Bronchial epithelial cell (primary cell): ENCODE measurements at regions not wholly inside any gene's neighbourhood (a gene's known extent, or its start where the extent isn't known, plus 50 kb on each side); places are given as distances from the start of the nearest gene placed in this dataset.
A peak's percentile ranks its signal among the peaks of the same experiment; 100 is the strongest.

Experiments used
- DNase-seq: peaks from one replicate; pipeline ENCODE4 v3.0.0-alpha.2; 2010; ENCODE audit warnings: low read depth
- FAIRE-seq: peaks from 2 replicates; lab custom pipeline; 2011; peaks lifted over from hg19 to GRCh38; lab: Jason Lieb, UNC
- H3K27me3 ChIP-seq: 2 replicates; pipeline ENCODE4 v1.5.1; 2011; ENCODE audit warnings: low read length; ENCODE audit not compliant: control insufficient read depth, insufficient read depth
- H3K36me3 ChIP-seq: 2 replicates; pipeline ENCODE4 v1.5.1; 2011; ENCODE audit warnings: low read length; ENCODE audit not compliant: control insufficient read depth, insufficient read depth
- H3K4me3 ChIP-seq: 2 replicates; pipeline ENCODE4 v1.5.1; 2011; ENCODE audit warnings: mild to moderate bottlenecking, low read depth, low read length, control low read depth
- CTCF ChIP-seq: IDR thresholded peaks from 2 replicates; pipeline ENCODE4 v1.5.1; 2011; ENCODE audit warnings: mild to moderate bottlenecking, moderate library complexity, low read length, control low read depth, inconsistent platforms; ENCODE audit not compliant: insufficient read depth, severe bottlenecking

- no peak for DNase-seq
- Histone ChIP-seq H3K36me3 (no peaks in the 10 kb centered on the region), H3K4me3 (no peak overlapping the region), H3K27me3 (no peaks in the 10 kb centered on the region)
- FAIRE-seq = no peak
- no peak for TF ChIP-seq CTCF
Measured at GRCh38 chr2:228956701-228957474, 314.2 kb downstream of the PID1 start.

DNA sequence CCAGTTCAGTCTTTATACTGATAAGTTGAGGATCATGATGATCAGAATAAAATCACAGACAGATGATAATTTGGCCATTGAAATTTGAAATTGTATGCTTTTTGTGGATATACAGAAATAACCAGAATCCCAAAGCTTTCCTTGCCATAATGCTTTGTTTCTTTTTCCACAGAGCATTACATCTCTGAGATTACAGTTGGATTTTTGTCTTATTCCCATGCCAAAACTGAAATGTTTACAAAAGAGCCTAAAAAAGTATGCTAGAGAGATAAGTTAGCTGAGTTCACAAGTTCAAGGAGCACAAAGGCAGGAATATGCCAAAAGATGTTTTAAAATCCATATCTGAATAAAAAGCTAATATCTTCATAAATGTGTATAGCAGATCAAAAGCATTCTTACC is 321.3 kb downstream of the PID1 start:
- no peak for FAIRE-seq
- H3K4me3 ChIP-seq = no peak overlapping the region
- no peaks in the 10 kb centered on the region for H3K36me3 ChIP-seq
- no peaks in the 10 kb centered on the region for H3K27me3 ChIP-seq
- no peak for TF ChIP-seq CTCF
- no peak for DNase-seq

GRCh38 chr2:228945710-228946109 is 325.4 kb downstream of the PID1 start:
- Histone ChIP-seq H3K4me3 (no peak overlapping the region), H3K36me3 (no peaks in the 10 kb centered on the region), H3K27me3 (no peaks in the 10 kb centered on the region)
- DNase-seq (no peak), FAIRE-seq (no peak)
- no peak for TF ChIP-seq CTCF

- FAIRE-seq = no peak
- H3K36me3 ChIP-seq = no peaks in the 10 kb centered on the region
Measured at GRCh38 chr2:228942856-228943255, 328.2 kb downstream of the PID1 start.

GRCh38 chr2:228938629-228939028 is 332.5 kb downstream of the PID1 start:
- Histone ChIP-seq H3K36me3 (no peaks in the 10 kb centered on the region), H3K4me3 (no peak overlapping the region), H3K27me3 (no peaks in the 10 kb centered on the region)
- TF ChIP-seq CTCF = no peak
- peak; percentile 1 for DNase-seq
- FAIRE-seq = no peak

More at GRCh38 chr2:228942856-228943255, 328.2 kb downstream of the PID1 start:
- no peak for TF ChIP-seq CTCF
- DNase-seq = no peak
- Histone ChIP-seq H3K27me3 (no peaks in the 10 kb centered on the region), H3K4me3 (no peak overlapping the region)
